Posterior cingulate gyrus (tissue), 11 donors: ENCODE measurements at regions not wholly inside any gene's neighbourhood (a gene's known extent, or its start where the extent isn't known, plus 50 kb on each side); places are given as distances from the start of the nearest gene placed in this dataset.
"Not testable (repeated sequence)": the region's sequence is repeated elsewhere in the genome, so short reads cannot be mapped to it uniquely, and the experiment has no call there.

ENCODE experiments used
- DNase-seq, 10 donors: peaks; one replicate each; pipeline versions ENCODE4 v3.0.0 to v3.0.0-alpha.2; 2020 to 2021; ENCODE audit warnings: mixed read lengths in 3 of 10
- intact Hi-C: fragments of 100-400 bp; cut with DNase I; formaldehyde crosslinking; loops from one replicate; pipeline ENCODE4 v1.15.1; 2023

DNA sequence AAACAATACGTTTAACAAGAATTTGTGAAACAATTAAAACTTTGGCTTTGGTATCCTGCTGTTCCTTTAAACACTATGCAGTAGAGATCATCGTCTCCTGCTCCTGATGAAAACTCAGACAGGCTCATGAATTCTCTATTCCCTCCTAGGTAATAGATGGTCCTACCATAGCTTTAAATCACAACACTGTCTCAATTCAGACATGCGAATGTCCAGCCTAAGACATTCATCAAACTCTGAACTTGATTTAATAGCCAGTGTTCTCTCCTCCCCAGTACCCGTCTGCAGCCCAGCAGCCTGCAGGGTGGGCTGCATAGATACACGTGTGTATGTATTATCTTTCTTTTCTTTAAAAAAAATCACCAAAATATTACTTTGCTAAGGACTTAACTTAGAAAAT lies 232.8 kb downstream of the TTLL2 start:
- no peak for DNase-seq
- intact Hi-C loops = no loop called here

DNA sequence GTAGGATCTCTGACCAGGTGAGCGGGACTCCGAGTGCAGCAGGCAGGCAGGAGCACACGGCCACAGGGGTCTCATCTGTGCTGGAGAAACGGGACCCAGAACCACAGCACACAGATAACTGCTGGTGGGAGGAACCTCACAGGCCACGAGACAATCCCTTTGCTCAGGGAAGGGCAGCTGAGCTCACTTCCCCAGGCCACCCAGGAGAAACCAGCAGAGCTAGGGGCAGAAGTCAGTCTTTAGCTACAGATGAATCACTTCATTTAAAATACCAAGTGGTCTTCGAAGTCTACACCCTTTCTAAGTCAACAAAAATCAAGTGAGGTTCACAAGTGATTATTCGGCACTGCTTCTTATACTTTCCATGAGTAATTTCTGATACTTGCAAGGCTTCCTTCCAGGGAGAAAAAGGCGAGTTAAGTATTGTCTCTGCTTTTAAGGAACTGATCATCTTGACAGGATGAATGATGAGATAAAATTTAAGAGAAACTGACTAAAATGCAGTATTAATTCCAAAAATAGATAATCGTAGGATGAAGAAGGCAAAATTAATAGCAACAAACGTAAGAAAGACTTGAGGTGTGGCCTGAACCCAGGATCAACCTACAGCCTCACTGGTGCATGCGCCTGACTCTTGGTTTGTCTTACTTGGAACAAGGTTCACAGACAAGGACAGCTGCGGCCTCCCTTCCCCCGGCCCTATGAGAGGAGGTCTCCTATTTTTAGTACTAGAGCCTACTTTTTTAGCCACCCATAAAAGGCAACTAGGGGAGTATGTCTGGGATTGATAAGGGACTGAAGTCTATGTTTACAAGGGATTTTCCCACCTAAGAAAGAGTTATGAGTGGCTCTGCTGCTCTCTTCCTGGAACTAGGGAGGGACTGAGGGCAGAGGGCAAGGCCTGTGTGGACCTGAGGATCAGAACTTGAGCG lies 233.6 kb downstream of the TTLL2 start:
- intact Hi-C loops = no loop called here
- DNase-seq = peak in 1 of 10 donors; percentile 50

DNA sequence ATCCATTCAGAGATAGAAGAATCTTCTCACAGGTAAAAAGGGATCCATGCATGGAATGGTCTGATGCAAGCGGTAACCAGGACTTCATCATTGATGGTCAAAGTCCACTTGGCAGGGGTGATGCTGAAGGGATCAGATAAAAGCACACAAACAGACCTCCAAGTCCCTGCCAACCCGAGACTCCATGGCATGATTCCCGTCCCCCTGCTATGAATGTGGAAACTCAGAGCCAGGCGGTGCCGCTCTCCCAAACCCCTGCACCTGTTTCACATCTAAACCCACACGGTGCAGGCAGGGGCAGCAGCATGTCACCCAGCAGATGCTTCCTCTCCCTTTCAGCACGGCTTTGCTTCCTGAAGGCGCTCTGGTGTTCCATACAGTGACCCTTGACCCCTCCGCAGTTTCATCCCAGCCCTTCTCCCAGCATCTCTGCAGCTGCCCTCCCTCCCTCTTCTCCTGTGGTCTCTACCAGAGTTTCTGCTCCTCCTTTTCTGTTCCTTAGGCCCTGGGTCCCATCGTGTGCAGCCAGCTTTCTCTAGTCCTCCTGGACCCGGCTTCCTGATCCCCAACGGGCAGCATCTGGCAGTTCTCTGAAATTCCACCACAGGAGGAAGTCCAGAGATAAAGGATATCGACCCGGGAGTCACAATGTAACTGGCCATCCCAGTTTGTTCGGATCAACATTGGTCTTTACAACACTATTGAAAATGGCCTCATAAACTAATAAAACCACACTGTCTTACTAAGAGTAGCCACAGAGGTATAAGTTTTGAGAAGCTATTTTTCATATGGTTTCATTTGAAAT lies 235.0 kb downstream of the TTLL2 start:
- intact Hi-C loops = no loop called here
- peak in 1 of 10 donors; percentile 59 for DNase-seq

DNA sequence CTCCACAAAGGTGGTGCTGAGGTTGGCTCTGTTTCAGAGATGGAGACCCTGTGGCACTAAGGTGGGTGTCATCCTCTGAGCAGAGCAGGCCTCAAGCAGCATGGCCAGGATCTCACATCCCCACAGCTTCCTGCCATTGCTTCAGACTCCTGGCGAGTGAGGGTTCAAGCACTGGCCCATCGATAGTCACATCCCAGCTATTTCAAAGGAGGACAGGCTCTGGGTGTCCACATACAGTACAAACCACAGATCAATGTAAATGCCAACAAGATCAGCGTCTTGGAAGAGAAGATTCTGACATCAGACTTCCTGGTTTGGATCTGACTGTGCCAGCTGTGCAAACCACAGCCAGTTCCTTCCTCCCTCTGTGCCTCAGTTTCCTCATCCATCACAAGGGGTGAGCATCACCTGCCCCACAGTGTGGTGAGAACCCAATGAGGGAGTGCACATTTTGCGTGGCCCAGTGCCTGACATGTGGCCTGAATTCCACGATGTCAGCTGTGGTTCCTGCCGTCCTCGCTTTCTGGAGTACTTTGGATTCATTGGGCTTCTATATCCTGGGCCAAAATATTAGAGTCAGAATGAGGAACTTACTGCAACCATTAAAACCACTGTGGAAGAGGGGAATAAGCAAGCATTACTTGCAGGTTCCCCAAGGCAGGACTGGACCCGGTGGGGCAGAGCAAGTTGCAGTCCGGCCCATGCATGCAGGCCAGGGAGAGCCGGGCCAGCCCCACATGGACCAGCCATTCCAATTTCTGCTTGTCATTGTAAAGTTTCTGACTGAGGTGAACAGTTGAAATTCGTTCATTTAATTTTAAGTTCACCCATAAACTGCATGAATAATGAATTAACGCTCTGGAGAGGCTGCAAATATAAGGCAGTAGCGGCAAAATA lies 236.0 kb downstream of the TTLL2 start:
- intact Hi-C loops = no loop called here
- peak in 1 of 10 donors; percentile 37 for DNase-seq

DNA sequence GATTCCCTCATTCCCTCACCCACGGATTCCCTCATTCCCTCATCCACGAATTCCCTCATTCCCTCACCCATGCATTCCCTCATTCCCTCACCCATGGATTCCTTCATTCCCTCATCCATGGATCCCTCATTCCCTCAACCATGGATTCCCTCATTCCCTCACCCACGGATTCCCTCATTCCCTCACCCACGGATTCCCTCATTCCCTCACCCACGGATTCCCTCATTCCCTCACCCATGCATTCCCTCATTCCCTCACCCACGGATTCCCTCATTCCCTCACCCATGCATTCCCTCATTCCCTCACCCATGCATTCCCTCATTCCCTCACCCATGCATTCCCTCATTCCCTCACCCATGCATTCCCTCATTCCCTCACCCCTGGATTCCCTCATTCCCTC lies 238.0 kb downstream of the TTLL2 start:
- intact Hi-C loops = not testable (repeated sequence)

DNA sequence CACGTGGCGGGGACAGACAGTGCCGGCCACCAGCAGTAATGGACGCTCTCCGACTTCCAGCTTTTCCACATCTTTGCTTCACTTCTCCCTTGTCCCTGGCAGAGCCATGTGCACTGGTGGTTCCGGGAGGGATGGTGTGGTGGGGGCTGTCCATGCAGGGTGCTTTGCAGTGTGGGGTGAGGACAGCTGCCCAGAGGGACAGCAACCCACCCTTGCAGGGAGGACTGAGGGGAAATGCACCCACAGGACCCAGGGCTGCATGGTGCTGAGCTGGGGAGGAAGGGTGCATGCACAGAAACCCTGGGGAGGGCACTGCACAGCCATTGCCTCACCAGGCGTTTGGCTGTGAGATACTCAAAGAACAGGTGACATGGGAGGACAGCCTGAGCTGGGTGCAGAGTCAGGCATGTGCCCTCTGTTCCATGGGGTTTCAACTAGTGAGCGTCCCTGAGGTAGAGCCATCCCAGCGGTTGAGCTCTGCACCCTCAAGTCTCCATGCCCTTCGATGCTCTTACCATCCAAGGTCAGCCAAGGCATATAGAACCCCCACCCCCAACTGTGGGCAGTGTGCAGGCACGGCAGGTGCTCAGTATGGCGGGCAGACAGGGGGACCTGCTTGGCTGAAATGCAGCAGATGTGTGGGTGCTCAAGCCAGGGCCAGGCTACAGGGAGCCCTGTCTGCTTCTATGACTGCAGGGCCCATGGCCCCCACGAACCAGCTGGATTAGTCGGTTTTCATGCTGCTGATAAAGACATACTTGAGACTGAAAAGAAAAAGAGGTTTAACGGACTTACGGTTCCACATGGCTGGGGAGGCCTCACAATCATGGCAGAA lies 239.7 kb downstream of the TTLL2 start:
- intact Hi-C loops = no loop called here
- DNase-seq = peak in 1 of 10 donors; percentile 59

More for the DNA sequence above, 238.0 kb downstream of the TTLL2 start:
- DNase-seq = not testable (repeated sequence)

DNA sequence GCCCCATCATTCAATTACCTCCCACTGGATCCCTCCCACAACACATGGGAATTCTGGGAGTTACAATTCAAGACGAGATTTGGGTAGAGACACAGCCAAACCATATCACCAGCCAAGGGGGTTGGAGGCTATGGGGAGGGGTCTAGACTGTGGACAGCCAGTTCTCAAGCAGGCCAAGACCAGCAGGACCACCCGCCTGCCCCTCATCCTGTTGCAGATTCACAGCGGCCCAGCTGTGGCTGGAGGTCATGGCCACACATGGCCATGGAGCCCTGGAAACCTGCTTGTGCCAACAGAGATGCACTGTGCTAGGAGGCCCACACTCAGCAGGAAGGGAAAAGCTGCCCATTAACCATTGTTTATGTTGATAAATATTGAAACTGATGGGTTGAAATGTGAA lies 240.5 kb downstream of the TTLL2 start:
- peak in 1 of 10 donors; percentile 52 for DNase-seq
- intact Hi-C loops = no loop called here

DNA sequence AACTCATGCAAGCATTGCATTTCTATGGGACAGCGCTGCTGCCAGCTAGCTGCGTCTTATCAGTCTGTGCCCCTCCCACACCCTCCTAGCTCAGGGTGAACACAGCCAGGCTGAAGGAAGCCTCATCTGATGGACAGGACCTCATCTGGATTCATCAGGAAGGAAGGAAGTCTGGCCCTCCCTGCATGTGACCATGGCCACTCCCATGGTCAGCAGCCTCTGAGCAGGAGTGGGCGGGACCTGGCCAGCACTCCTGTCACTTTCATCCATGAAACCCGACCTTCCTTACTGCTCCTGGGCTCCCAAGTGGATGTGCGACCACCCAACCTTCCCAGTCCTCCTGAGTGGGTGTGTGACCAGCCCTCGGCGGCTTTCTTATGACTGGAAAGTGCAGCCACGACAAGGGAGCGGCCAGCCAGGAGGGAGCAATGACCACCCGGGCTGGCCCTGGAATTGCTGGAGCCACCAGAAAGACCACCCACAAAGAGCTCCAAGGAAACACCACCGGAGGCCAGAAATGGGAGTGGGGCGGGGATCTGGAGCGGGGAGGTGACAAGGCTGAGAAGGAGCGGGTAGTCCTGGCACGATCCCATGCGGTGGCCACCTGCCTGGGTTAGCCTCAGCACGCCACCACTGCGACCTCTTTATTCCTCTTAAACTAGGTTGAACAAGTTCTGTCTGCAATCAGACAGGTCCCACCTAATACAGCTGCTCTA lies 241.2 kb downstream of the TTLL2 start:
- intact Hi-C loops = no loop called here
- peak in 1 of 10 donors; percentile 65 for DNase-seq

DNA sequence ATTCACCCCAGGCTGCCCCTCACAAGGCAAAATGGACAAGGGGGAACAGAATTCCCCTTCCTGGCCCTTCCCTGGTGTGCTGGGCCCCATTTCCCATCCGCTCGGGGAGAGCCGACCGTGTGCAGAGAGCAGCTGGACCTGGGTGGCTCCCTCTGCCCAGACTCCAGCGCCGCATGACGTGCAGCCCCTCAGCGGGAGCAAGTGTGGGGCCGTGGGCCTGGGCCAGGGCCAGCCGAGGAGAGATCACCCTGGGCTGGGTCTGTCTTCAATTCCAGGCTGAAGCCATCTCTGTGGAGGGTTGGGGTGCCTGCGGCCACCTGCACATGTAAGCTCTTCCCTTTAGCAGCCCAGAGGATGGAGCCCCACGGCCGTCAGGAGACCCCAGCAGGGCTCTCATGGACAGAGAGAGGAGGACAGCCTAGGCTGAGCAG lies 241.8 kb downstream of the TTLL2 start:
- DNase-seq = peak in 1 of 10 donors; percentile 77
- intact Hi-C loops = no loop called here

DNA sequence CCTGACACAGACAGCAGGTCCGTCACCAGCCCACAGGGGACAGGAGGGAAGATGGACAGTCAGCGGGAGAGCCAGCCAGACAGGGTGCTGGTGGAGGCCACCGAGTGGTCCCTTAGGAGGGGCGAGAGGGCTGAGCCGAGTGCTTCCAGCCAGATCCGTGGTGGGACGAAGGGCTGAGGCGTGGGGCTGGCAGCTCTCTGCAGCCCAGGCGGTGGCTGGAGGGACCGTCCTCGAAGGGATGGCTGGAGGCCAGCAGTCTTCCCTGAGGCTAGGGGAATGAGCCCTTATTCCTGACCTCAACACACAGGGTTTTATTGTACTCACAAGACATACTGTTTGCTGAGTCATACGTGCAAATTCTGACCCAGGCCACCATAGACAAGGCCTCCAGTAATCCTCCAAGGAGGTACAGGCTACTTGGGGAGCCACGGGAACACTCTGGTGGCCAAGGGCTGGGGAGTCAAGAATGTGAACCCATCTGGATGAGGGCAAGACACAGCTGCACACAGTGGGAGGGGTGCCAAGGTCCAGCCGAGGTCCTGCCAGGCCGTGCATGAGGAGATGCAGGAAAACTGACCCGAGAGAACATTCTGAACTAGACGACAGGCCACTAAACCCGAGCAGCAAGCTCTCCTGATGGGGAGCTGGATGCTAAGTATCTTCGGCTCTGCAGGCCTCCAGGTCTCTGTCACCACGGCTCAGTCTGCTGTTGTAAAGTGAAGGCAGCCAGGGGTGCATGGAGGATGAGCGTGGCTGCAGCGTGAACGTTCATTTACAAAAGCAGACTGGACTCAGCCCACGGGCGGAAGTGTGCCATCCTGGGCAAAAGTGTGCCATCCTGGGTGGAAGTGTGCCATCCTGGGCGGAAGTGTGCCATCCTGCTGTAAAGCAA lies 242.5 kb downstream of the TTLL2 start:
- intact Hi-C loops = no loop called here
- peak in 1 of 10 donors; percentile 85 for DNase-seq

DNA sequence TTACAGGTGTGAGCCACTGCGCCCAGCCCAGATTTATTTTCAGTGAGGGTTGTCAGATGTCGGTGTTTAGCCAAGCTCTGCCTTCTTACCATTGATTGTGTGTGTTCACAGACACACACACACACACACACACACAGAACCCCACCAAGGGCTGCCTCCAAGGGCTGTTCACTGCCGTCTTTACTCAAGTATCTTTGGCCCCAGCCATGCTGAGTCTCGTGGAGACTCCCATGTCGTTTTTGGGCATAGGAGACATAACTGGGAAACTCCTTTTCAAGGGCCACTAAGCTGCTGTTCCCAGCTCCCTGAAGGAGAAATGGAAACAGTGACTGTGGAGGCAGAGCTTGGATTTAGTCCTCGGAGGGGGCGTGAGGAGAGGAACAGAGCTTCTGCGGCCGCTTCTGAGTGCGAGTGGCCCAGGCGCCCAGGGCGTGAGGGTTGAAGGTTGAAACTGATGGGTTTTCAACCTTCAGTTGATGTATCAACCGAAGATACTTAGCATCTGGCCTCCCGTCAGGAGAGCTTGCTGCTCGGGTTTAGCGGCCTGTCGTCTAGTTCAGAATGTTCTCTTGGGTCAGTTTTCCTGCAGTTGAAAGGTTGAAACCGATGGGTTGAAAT lies 243.6 kb downstream of the TTLL2 start:
- intact Hi-C loops = no loop called here
- peak in 1 of 10 donors; percentile 67 for DNase-seq

DNA sequence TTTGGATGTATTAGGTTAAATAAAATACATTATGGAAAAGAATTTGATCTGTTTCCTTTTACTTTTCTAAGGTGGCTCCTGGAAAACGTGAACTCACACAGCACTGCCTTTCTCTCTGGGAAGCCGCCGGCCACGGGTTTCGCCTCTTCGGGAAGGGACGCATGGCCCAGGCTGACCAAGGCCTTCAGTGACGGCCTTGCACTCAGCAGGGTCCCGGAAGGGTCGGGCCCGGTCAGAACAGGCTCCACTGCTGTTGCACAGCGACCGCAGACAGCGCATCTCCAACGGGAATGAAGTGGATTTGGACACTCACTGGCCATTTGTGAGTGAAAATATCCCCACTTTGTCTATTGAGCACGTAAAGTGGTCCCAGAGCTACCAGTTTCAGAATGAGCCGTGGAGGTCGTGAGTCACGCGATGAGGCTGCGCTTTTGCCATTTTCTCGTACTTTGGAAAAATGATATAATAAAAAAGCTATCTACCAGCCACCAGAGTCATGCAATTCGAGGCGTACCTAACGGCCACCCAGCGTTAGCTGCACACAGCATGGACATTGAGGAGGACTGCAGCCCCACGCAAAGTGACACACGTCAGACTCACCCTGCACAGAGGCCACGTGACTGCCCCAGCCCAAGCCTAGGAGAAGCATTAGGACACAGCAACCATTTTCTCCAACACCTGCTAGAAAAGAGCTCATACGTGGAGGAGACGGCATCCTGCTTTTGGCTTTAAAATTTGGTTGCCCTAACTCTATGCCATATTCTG lies 244.3 kb downstream of the TTLL2 start:
- peak in 1 of 10 donors; percentile 69 for DNase-seq
- intact Hi-C loops = no loop called here

DNA sequence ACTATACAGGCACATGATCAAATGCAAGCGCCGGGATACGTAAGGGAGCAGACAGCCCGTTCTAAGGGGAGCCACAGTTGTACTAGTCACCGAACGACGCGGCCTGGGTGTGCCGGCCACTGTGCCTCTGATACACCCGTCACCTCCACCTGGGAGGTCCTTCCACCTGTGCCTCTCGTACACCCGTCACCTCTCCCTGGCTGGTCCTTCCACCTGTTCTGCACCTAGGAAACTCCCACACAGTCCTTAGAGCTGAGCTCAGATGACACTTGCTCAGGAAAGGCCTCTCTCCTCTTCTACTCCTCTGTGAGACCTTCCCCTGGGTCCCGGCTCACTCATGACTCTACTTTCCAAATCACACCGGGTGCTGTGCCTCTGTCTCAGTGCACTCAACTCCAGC lies 245.0 kb downstream of the TTLL2 start:
- no peak for DNase-seq
- intact Hi-C loops = no loop called here

DNA sequence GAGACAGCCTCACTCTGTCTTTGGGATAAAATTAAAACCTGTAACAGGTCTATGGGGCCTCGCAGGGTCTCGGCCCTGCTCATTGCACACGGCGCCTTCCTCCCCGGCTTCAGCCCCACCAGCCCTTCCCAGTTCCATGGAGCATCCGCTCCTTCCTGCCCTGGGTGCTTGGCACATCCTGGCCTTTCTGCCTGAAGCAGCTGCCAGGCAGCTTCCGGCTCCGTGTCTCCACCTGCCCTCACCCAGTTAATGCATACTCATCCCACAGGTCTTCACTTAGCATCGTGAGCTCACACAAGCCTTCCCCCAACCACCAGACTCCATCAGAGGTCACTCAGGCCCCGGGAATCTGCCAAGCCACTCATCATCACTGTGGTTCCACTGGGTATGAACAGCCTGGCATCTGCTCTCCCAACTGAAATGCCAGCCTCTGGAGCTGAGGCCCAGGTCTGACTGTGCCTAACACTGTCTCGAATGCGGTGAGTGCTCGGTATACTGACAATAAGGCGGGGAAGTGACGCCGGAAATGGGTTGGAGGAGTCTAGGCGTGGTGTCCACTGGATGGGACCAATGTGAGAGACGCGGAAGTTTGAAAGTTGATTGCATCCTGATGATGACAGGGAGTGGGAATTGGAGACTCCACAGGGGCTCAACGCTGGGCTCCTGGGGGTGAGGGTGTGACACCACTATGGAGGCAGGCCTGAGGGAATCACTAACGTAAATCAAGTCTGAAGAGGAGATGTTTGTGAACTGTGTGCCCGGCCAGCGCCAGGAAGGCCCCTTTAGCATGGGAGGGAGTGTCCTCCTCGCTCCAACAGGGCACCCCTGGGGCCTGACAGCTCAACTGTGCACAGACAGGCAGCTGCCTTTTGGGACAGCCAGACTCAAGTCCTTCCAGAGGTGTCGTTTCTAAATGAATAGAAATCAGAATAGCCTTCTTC lies 245.8 kb downstream of the TTLL2 start:
- DNase-seq = peak in 1 of 10 donors; percentile 84
- intact Hi-C loops = no loop called here

DNA sequence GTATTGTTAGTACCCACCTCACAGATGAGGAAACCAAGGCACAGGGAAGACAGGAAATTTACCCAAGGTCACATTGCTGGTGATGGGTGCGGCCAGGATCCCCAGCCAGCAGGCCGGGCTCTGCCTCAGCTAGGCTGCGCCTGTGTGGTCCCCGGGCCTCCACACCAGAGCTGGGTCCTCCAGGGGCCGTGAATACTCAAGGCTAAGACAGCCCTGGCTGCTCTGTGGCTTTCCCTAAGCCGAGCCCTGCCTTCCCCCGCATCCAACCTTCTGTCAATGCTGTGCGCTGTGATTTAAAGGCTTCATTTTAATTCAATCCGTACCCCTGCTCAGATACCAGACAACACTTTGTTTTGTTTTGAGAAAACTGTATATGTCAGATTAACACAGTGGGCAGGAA lies 246.7 kb downstream of the TTLL2 start:
- intact Hi-C loops = no loop called here
- DNase-seq = peak in 1 of 10 donors; percentile 69
